HCT116 (cell line): ENCODE measurements at regions not wholly inside any gene's neighbourhood (a gene's known extent, or its start where the extent isn't known, plus 50 kb on each side); places are given as distances from the start of the nearest gene placed in this dataset.

Experiments used
- ATAC-seq: fragments of 200-7000 bp; cut with Tn5 transposase; 2 replicates; pipeline ENCODE4 v1.9.1; 2020; ENCODE audit warnings: mild to moderate bottlenecking, moderate library complexity
- BruUV-seq: library from RNA; stranded (reverse); fragments of 400-500 nt; replicated peaks from 2 replicates; lab custom pipeline; 2021; lab: Mats Ljungman, UMichigan
- CTCF ChIA-PET: fragments of 300-600 bp; sonication (Branson Sonifier 250); formaldehyde crosslinking; loops from one replicate; lab custom pipeline; 2021; ENCODE audit warnings: antibody characterized with exemption; lab: Charles Lee
- POLR2A ChIA-PET: fragments of 300-600, 350-600 bp; sonication (Branson Sonifier 250); formaldehyde crosslinking; loops from one replicate; lab custom pipeline; 2021; ENCODE audit warnings: antibody characterized with exemption; lab: Charles Lee
- RAD21 ChIA-PET, 2 experiments: fragments of 300-600 bp; sonication (Branson Sonifier 250); formaldehyde crosslinking; loops; one replicate each; lab custom pipeline; 2023; ENCODE audit warnings: low total read pairs in 2 of 2; ENCODE audit not compliant: uncharacterized antibody in 2 of 2, unreplicated experiment in 2 of 2, low non-redundant PET in 1 of 2; lab: Charles Lee
- DNase-seq: peaks from one replicate; pipeline ENCODE4 v3.0.0-alpha.2; 2010; ENCODE audit warnings: low read depth, low spot score
- H2AFZ ChIP-seq: fragments of 200-600 bp; shearing (Covaris generic), sonication (generic); 2 replicates; pipeline ENCODE4 v1.6.1; 2017; ENCODE audit warnings: low read depth, mixed run types, mixed read lengths, antibody characterized with exemption, low read length; ENCODE audit not compliant: poor library complexity, severe bottlenecking
- H3K27ac ChIP-seq: 2 replicates; pipeline ENCODE4 v1.5.1; 2012; ENCODE audit warnings: low read depth, low read length
- H3K27me3 ChIP-seq: fragments of 200-600 bp; sonication (generic); 2 replicates; pipeline ENCODE4 v1.6.1; 2016; ENCODE audit warnings: mixed run types, low read length, mixed read lengths; ENCODE audit not compliant: insufficient read depth
- H3K36me3 ChIP-seq, 2 experiments: fragments of 200-500 bp in 1 of 2; fragments of 200-600 bp in 1 of 2; sonication (Bioruptor generic) in 1 of 2; sonication (generic) in 1 of 2; 2 replicates each; pipeline versions ENCODE4 v1.5.1 to v1.6.1; 2014 to 2016; ENCODE audit warnings: low read length in 2 of 2, inconsistent platforms in 1 of 2, mixed read lengths in 1 of 2, mixed run types in 1 of 2; ENCODE audit not compliant: insufficient read depth in 2 of 2, control insufficient read depth in 1 of 2
- H3K4me1 ChIP-seq, 2 experiments: fragments of 200-600 bp in 1 of 2; sonication (generic) in 1 of 2; 2 replicates each; pipeline versions ENCODE4 v1.5.1 to v1.6.1; 2012 to 2017; ENCODE audit warnings: low read length in 2 of 2, inconsistent platforms in 1 of 2, mild to moderate bottlenecking in 1 of 2, mixed read lengths in 1 of 2, mixed run types in 1 of 2, moderate library complexity in 1 of 2; ENCODE audit not compliant: insufficient read depth in 2 of 2, control insufficient read depth in 1 of 2
- H3K4me2 ChIP-seq: fragments of 200-600 bp; sonication (generic); 2 replicates; pipeline ENCODE4 v1.6.1; 2017; ENCODE audit warnings: mixed run types, low read length, mixed read lengths
- H3K4me3 ChIP-seq, 2 experiments: fragments of 200-600 bp in 1 of 2; sonication (generic) in 1 of 2; replicated peaks in 1 of 2; 2 replicates each; pipeline ENCODE4 v1.5.1; 2011 to 2016; ENCODE audit warnings: low read length in 2 of 2, control low read depth in 1 of 2, low read depth in 1 of 2, mild to moderate bottlenecking in 1 of 2, mixed read lengths in 1 of 2, mixed run types in 1 of 2
- H3K79me2 ChIP-seq: fragments of 200-600 bp; sonication (generic); 2 replicates; pipeline ENCODE4 v1.6.1; 2017; ENCODE audit warnings: mild to moderate bottlenecking, mixed run types, low read length, moderate library complexity, mixed read lengths; ENCODE audit not compliant: insufficient read depth
- H3K9ac ChIP-seq: fragments of 200-600 bp; sonication (generic); 2 replicates; pipeline ENCODE4 v1.6.1; 2016; ENCODE audit warnings: low read length, mixed read lengths
- H3K9me2 ChIP-seq: fragments of 200-600 bp; sonication (generic), shearing (Covaris generic); 2 replicates; pipeline ENCODE4 v1.6.1; 2017; ENCODE audit warnings: mixed run types, mild to moderate bottlenecking, moderate library complexity; ENCODE audit not compliant: insufficient read depth
- H3K9me3 ChIP-seq, 2 experiments: fragments of 200-500 bp in 1 of 2; fragments of 200-600 bp in 1 of 2; sonication (Bioruptor generic) in 1 of 2; sonication (generic) in 1 of 2; 2 replicates each; pipeline ENCODE4 v1.6.1; 2014 to 2017; ENCODE audit warnings: low read length in 2 of 2, mixed read lengths in 2 of 2, inconsistent platforms in 1 of 2, low read depth in 1 of 2, mild to moderate bottlenecking in 1 of 2, mixed run types in 1 of 2, moderate library complexity in 1 of 2; ENCODE audit not compliant: control insufficient read depth in 1 of 2, insufficient read depth in 1 of 2
- H4K20me1 ChIP-seq: fragments of 200-600 bp; sonication (generic), shearing (Covaris generic); 2 replicates; pipeline ENCODE4 v1.6.1; 2017; ENCODE audit warnings: mixed run types, mild to moderate bottlenecking, moderate library complexity; ENCODE audit not compliant: insufficient read depth
- CBX3 ChIP-seq: IDR thresholded peaks from 2 replicates; pipeline ENCODE4 v1.6.1; 2012; ENCODE audit warnings: low read depth
- CEBPB ChIP-seq: IDR thresholded peaks from 2 replicates; pipeline ENCODE4 v1.6.1; 2012; ENCODE audit warnings: low read depth
- ELF1 ChIP-seq: IDR thresholded peaks from 2 replicates; pipeline ENCODE4 v1.6.1; 2012; ENCODE audit warnings: low read depth, borderline replicate concordance
- JUND ChIP-seq: IDR thresholded peaks from 2 replicates; pipeline ENCODE4 v1.6.1; 2012
- POLR2A ChIP-seq: IDR thresholded peaks from 2 replicates; pipeline ENCODE4 v1.7.0; 2011; ENCODE audit warnings: borderline replicate concordance; ENCODE audit not compliant: insufficient read depth, insufficient read length; ENCODE audit errors: extremely low read depth
- POLR2AphosphoS5 ChIP-seq: IDR thresholded peaks from 2 replicates; pipeline ENCODE4 v1.6.1; 2011; ENCODE audit warnings: mild to moderate bottlenecking, low read depth, low read length, moderate library complexity
- RAD21 ChIP-seq: IDR thresholded peaks from 2 replicates; pipeline ENCODE4 v1.6.1; 2012; ENCODE audit warnings: low read depth, mild to moderate bottlenecking
- SIN3A ChIP-seq: IDR thresholded peaks from 2 replicates; pipeline ENCODE4 v1.6.1; 2012; ENCODE audit warnings: low read depth
- YY1 ChIP-seq: IDR thresholded peaks from 2 replicates; pipeline ENCODE4 v1.6.1; 2011; ENCODE audit warnings: low read length, low read depth, moderate library complexity, mild to moderate bottlenecking; ENCODE audit not compliant: insufficient replicate concordance; ENCODE audit errors: extremely low read depth
- ZFX ChIP-seq: fragments of 450-650 bp; IDR thresholded peaks from 2 replicates; pipeline ENCODE4 v1.6.1; 2017
- ZNF274 ChIP-seq: fragments of 200-500 bp; sonication (Bioruptor generic); IDR thresholded peaks from 2 replicates; pipeline ENCODE4 v1.6.1; 2014; ENCODE audit warnings: mild to moderate bottlenecking, low read depth, low read length, inconsistent platforms
- intact Hi-C: fragments of 100-400 bp; cut with micrococcal nuclease; formaldehyde crosslinking; loops from 2 replicates; pipeline ENCODE4 v1.10.0; 2022
- TF ChIP-seq, protein P1 (sequence below): IDR thresholded peaks from 2 replicates; pipeline ENCODE4 v1.6.1; 2011; ENCODE audit warnings: mild to moderate bottlenecking, low read length, moderate library complexity; ENCODE audit not compliant: insufficient replicate concordance; ENCODE audit errors: extremely low read depth
- TF ChIP-seq, protein P2 (sequence below), 3 experiments: fragments of 200-600 bp in 1 of 3; sonication (generic) in 1 of 3; IDR thresholded peaks in 2 of 3; conservative IDR thresholded peaks in 1 of 3; 2 replicates each; pipeline ENCODE4 v1.5.1; 2012 to 2017; ENCODE audit warnings: low read depth in 2 of 3, low read length in 2 of 3, antibody characterized with exemption in 1 of 3, borderline replicate concordance in 1 of 3, control low read depth in 1 of 3, mild to moderate bottlenecking in 1 of 3, mixed read lengths in 1 of 3, mixed run types in 1 of 3, moderate library complexity in 1 of 3; ENCODE audit not compliant: insufficient read depth in 1 of 3
- TF ChIP-seq, protein P3 (sequence below): IDR thresholded peaks from 2 replicates; pipeline ENCODE4 v1.6.1; 2012

DNA sequence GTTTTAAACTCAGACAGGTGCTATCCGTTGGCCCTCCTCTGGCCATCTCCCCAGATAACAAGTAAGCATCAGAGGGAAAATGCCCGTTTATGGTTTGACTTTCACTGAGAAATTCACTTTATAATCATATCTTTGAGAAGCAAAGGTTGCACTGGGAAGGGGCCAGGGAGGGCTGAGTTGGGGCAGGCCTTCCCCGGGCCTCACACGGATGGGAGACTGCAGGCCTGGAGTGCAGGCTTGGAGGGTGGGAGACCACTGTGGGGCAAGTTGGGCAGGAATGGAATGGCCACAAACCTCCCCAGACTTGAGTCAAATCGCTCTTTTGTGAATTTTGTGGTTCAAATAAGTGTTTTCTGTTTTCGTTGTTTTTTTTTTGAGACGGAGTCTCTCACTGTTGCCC lies 451.7 kb downstream of the TSHZ3 start (continued):
- TF ChIP-seq, protein P1, sequence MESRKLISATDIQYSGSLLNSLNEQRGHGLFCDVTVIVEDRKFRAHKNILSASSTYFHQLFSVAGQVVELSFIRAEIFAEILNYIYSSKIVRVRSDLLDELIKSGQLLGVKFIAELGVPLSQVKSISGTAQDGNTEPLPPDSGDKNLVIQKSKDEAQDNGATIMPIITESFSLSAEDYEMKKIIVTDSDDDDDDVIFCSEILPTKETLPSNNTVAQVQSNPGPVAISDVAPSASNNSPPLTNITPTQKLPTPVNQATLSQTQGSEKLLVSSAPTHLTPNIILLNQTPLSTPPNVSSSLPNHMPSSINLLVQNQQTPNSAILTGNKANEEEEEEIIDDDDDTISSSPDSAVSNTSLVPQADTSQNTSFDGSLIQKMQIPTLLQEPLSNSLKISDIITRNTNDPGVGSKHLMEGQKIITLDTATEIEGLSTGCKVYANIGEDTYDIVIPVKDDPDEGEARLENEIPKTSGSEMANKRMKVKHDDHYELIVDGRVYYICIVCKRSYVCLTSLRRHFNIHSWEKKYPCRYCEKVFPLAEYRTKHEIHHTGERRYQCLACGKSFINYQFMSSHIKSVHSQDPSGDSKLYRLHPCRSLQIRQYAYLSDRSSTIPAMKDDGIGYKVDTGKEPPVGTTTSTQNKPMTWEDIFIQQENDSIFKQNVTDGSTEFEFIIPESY = no peak
- no peak for TF ChIP-seq YY1
- TF ChIP-seq ELF1 = no peak
- TF ChIP-seq, protein P2, sequence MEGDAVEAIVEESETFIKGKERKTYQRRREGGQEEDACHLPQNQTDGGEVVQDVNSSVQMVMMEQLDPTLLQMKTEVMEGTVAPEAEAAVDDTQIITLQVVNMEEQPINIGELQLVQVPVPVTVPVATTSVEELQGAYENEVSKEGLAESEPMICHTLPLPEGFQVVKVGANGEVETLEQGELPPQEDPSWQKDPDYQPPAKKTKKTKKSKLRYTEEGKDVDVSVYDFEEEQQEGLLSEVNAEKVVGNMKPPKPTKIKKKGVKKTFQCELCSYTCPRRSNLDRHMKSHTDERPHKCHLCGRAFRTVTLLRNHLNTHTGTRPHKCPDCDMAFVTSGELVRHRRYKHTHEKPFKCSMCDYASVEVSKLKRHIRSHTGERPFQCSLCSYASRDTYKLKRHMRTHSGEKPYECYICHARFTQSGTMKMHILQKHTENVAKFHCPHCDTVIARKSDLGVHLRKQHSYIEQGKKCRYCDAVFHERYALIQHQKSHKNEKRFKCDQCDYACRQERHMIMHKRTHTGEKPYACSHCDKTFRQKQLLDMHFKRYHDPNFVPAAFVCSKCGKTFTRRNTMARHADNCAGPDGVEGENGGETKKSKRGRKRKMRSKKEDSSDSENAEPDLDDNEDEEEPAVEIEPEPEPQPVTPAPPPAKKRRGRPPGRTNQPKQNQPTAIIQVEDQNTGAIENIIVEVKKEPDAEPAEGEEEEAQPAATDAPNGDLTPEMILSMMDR (IDR thresholded peaks at IDR 0.05 in 2 of 3, conservative IDR thresholded peaks at IDR 0.05 in 1 of 3; ENCODE audit: borderline replicate concordance in 1 of 3, insufficient read depth in 1 of 3, low read depth in 2 of 3, low read length in 2 of 3) = no peak
- TF ChIP-seq CBX3 = no peak
- TF ChIP-seq ZFX = no peak
- TF ChIP-seq CEBPB = no peak
- TF ChIP-seq JUND = no peak
- TF ChIP-seq RAD21 = no peak

DNA sequence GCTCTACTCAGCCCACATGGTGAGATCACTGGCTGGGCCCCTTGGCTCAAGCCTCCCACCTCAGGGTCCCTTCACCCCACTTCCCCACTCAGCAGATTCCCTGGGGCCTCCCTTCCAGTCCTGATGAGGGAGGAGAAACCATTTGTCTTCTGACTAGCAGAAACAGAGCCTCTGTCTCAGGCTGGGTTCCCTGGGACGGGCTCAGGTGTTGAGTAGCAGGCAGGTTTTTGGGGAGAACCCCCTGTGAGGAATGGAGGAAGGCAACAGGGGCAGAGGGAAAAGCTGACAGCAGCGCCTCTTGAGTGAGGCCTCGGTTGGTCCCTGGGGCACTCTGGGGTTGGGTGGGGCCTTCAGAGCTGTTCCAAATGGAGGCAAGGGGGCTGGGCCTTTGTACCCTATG lies 452.2 kb downstream of the TSHZ3 start:
- ChIA-PET POLR2A (no interaction called here), RAD21 (no interaction called here), CTCF (no interaction called here)
- no TSS peak for BruUV-seq
- H4K20me1 ChIP-seq = no peaks in the 10 kb centered on the region
- intact Hi-C loops = no loop called here
- no peaks in the 10 kb centered on the region for H3K27me3 ChIP-seq
- no peak overlapping the region for H3K27ac ChIP-seq
- ATAC-seq (no peak), DNase-seq (no peak)
- no peak overlapping the region for H3K4me3 ChIP-seq
- no peak overlapping the region for H2AFZ ChIP-seq
- H3K36me3 ChIP-seq = no peaks in the 10 kb centered on the region
- peaks cover 0 to 41% of the 10 kb centered on the region in 2 experiments; a peak in 2 of 4 replicates for H3K9me3 ChIP-seq
- no peak overlapping the region for H3K4me2 ChIP-seq
- H3K79me2 ChIP-seq = no peaks in the 10 kb centered on the region
- H3K9me2 ChIP-seq = no peaks in the 10 kb centered on the region
- no peak overlapping the region for H3K9ac ChIP-seq
- H3K4me1 ChIP-seq = no peaks in the 10 kb centered on the region
- TF ChIP-seq ZNF274 (no peak), SIN3A (no peak), POLR2AphosphoS5 (no peak), POLR2A (no peak), CBX3 (no peak), RAD21 (no peak), ZFX (no peak)
- TF ChIP-seq, protein P2 (IDR thresholded peaks at IDR 0.05 in 2 of 3, conservative IDR thresholded peaks at IDR 0.05 in 1 of 3; ENCODE audit: borderline replicate concordance in 1 of 3, insufficient read depth in 1 of 3, low read depth in 2 of 3, low read length in 2 of 3) = no peak
- TF ChIP-seq, protein P3, sequence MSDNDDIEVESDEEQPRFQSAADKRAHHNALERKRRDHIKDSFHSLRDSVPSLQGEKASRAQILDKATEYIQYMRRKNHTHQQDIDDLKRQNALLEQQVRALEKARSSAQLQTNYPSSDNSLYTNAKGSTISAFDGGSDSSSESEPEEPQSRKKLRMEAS = no peak
- TF ChIP-seq, protein P1 = no peak
